ENCODE measurements at regions not wholly inside any gene's neighbourhood (a gene's known extent, or its start where the extent isn't known, plus 50 kb on each side); places are given as distances from the start of the nearest gene placed in this dataset.

GRCh38 chr3:178147001-178147400, 389.2 kb upstream of the KCNMB2 start:
- TF ChIP-seq POLR2A (IDR thresholded peaks at IDR 0.05) = no peak
- TF ChIP-seq CTCF (IDR thresholded peaks at IDR 0.05) = no peak
